GF-D8 (cell line): ENCODE measurements at regions not wholly inside any gene's neighbourhood (a gene's known extent, or its start where the extent isn't known, plus 50 kb on each side); places are given as distances from the start of the nearest gene placed in this dataset.
"Not testable (repeated sequence)": the region's sequence is repeated elsewhere in the genome, so short reads cannot be mapped to it uniquely, and the experiment has no call there.

Source experiments
- DNase-seq: peaks from one replicate; lab custom pipeline; 2025; lab: John Stamatoyannopoulos, UW

DNA sequence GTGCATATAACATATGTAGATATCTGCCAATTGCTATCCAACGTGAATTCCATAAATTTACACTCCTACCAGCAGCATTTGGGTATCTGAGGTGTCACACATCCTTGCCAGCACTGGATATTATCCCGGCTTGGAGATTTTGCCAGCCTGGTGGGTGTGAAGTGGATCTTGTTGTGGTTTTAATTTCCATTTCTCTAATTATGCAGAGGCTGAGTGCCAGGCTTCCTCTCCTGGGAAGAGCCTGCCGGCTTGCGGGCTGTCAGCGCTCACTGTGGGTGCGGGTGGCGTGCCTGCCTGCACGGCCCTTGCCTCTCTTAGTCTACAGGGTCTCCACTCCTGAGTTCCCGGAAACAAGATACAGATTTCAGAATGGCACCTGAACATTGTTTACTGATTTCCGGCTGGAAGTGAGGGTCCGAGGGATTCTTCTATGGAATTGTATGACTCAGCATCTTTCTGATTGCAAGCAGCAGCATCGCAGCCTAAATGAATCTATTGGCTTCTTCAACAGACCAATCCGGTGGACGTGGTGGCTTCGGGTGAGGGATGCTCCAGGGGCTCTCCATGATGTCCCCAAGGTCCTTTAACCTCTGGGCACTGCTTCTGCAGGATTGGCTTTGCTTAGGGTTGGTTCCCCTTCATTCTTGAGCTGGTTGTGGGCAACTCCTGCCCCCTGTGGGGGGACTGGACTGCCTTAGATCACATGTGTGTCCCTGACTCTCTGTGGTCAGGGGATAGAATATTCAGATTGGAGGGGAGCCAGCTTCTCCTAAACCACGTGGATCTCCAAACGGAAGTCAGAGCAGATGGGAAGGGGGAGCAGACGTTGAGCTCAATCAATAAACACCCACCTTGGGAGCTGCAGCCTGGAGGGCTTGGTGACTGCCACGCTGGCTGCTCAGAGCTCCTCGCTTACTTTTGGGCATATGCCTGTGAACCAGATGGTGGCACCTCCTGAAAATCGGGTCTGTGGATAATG lies 58.0 kb upstream of the LRPAP1 start:
- DNase-seq: not testable (repeated sequence)

DNA sequence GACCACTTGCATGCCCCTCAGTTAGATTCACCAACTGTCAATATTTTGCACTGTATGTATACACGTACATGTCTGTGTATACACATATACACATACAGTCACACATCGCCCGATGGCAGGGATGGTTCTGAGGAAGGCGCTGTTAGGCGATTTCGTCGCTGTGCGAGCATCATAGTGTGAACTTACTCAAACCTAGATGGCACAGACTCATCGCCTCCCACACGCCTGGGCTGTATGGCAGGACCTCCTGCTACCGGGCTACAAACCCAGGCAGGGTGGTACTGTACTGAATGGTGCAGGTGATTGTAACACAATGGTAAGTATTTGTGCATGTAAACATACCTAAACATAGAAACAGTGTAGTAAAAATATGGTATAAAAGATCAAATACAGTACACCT lies 57.2 kb upstream of the LRPAP1 start:
- not testable (repeated sequence) for DNase-seq

DNA sequence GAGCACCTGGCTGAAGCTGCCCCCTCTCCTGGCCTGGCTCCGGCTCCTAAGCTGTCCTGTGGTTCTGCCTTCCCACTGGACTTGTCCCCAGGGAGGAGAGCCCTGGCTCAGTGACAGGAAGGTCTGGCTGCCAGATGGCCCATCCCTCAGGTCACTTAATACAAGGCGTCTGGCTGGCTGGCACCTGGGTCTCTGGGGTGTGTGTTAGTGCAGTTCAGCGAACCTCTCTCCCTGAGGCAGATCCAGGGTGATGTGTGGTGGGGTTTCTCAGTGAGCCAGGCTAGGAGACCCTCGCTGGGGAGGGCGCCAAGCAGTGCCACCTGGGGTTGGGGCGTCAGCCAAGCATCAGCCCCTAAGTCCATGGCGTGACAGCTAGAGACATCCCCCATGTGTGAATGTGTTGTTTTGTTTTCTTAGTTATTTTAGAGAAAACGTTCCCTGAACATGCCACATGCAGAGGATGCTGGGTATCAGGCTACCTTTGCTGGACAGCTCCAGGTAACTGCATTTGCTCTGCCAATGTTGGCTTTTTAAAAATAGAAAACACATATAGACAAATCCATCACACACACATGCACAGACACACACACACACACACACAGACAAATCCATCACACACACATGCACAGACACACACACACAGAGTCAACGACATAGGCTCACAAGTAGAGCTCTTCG lies 56.4 kb upstream of the LRPAP1 start:
- DNase-seq: not testable (repeated sequence)

DNA sequence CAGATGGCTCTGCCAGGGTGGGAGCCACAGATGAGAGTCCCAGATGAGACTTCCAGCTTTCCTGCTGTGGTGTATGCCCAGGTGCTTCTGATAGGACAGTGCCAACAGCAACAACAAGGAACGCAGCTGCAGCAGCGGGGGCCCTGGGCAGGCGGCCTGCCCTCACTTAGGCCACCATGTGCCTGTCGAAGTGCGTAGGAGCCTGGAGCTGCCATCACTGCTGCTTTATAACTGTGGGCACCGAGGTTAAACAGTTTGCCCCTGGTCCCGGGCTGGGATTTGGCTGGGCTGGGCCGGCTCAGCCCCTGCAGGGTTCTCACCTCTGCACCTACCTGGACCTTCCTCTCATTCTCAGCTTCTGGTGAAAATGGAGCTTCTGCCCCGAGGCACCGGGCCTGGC lies 54.4 kb upstream of the LRPAP1 start:
- not testable (repeated sequence) for DNase-seq

DNA sequence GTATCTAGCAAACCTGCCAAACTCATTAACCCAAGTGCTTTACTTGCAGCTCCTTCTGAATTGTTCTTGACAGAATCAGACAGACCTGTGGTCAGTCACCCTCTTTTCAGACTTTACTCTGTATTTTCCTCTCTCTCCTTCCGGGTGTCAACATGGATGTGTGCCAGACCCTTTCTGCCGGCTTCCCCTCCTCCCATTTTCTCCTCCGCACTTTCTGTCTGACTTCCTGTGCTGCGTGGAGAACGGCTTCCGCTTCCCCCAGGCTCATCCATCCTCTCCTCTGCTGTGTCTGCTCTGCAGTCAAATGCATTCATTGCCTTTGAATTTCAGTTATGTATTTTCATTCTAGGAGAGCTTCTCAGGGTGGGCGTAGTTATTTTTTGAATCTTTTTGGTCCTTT lies 53.3 kb upstream of the LRPAP1 start:
- peak; percentile 9 for DNase-seq

DNA sequence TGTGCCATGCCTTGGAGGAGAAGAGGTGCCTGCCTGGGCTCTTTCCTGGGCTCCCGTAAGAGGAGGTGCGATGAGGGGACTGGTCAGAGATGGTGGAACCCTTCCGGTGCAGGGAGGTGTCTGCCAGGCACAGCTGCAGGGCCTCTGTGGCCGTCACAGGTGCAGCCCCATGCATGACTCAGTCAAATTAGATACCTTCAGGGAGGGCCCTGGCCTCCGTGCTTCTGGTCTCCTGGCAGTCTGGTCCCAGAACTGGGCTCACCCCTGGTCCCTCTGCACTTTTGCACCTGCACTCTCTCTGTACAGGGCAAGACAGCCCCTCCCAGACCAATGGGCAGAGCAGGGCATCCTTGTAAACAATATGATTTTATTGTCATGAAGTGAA lies 49.9 kb upstream of the LRPAP1 start:
- DNase-seq: no peak
